WTC11 (cell line): ENCODE measurements at regions not wholly inside any gene's neighbourhood (a gene's known extent, or its start where the extent isn't known, plus 50 kb on each side); places are given as distances from the start of the nearest gene placed in this dataset.

ENCODE experiments used
- ATF1 ChIP-seq: sonication (generic); formaldehyde crosslinking; IDR thresholded peaks from 2 replicates; pipeline ENCODE4 v1.8.1; 2023; ENCODE audit warnings: mild to moderate bottlenecking, moderate library complexity, missing genetic modification reagents
- ATF3 ChIP-seq: sonication (generic); formaldehyde crosslinking; conservative IDR thresholded peaks from 2 replicates; pipeline ENCODE4 v1.8.1; 2022; ENCODE audit warnings: mild to moderate bottlenecking, missing genetic modification reagents
- CTCF ChIP-seq: fragments of 200-600 bp; IDR thresholded peaks from 2 replicates; pipeline ENCODE4 v1.8.0; 2022; ENCODE audit warnings: antibody characterized with exemption
- E2F1 ChIP-seq: sonication (generic); formaldehyde crosslinking; IDR thresholded peaks from 2 replicates; pipeline ENCODE4 v1.8.0; 2022; ENCODE audit warnings: mild to moderate bottlenecking, missing genetic modification reagents
- ELF4 ChIP-seq: sonication (generic); formaldehyde crosslinking; IDR thresholded peaks from 2 replicates; pipeline ENCODE4 v1.8.1; 2022; ENCODE audit warnings: low read depth, mild to moderate bottlenecking, moderate library complexity, missing genetic modification reagents
- ESRRA ChIP-seq: sonication (generic); formaldehyde crosslinking; IDR thresholded peaks from 2 replicates; pipeline ENCODE4 v1.8.1; 2022; ENCODE audit warnings: mild to moderate bottlenecking, missing genetic modification reagents, borderline replicate concordance
- ETV6 ChIP-seq: sonication (generic); formaldehyde crosslinking; IDR thresholded peaks from 2 replicates; pipeline ENCODE4 v1.8.1; 2022; ENCODE audit warnings: mild to moderate bottlenecking, missing genetic modification reagents
- IRF2 ChIP-seq: sonication (generic); formaldehyde crosslinking; IDR thresholded peaks from 2 replicates; pipeline ENCODE4 v1.8.0; 2022; ENCODE audit warnings: low read depth, missing genetic modification reagents, borderline replicate concordance
- JAZF1 ChIP-seq: fragments of 250-450 bp; sonication (Bioruptor Pico); IDR thresholded peaks from 2 replicates; pipeline ENCODE4 v1.9.0; 2021; ENCODE audit warnings: moderate library complexity, mild to moderate bottlenecking, inconsistent platforms
- MAX ChIP-seq: sonication (generic); formaldehyde crosslinking; IDR thresholded peaks from 2 replicates; pipeline ENCODE4 v1.8.0; 2022; ENCODE audit warnings: mild to moderate bottlenecking, missing genetic modification reagents
- SP1 ChIP-seq: sonication (generic); formaldehyde crosslinking; conservative IDR thresholded peaks from 2 replicates; pipeline ENCODE4 v1.8.1; 2022; ENCODE audit warnings: missing genetic modification reagents
- STAT6 ChIP-seq: sonication (generic); formaldehyde crosslinking; conservative IDR thresholded peaks from 2 replicates; pipeline ENCODE4 v1.8.1; 2023; ENCODE audit warnings: mild to moderate bottlenecking, low read depth, missing genetic modification reagents, moderate library complexity
- TEAD4 ChIP-seq: sonication (generic); formaldehyde crosslinking; IDR thresholded peaks from 2 replicates; pipeline ENCODE4 v1.8.0; 2022; ENCODE audit warnings: mild to moderate bottlenecking, missing genetic modification reagents
- ZNF138 ChIP-seq: sonication (generic); formaldehyde crosslinking; conservative IDR thresholded peaks from 2 replicates; pipeline ENCODE4 v1.8.1; 2022; ENCODE audit warnings: mild to moderate bottlenecking, moderate library complexity, missing genetic modification reagents

GRCh38 chr5:89930591-89931392 is 478.8 kb downstream of the CETN3 start:
- TF ChIP-seq CTCF, result no peak
- no peak for TF ChIP-seq TEAD4 (CRISPR knock-in tag)
- no peak for TF ChIP-seq IRF2 (CRISPR knock-in tag)
- TF ChIP-seq ELF4 (CRISPR knock-in tag), result no peak
- TF ChIP-seq ZNF138 (CRISPR knock-in tag), result no peak
- TF ChIP-seq ESRRA, result no peak
- no peak for TF ChIP-seq STAT6 (CRISPR knock-in tag)
- no peak for TF ChIP-seq ATF3 (CRISPR knock-in tag)
- TF ChIP-seq ETV6, result no peak
- no peak for TF ChIP-seq ATF1
- no peak for TF ChIP-seq JAZF1 (CRISPR knock-in tag)
- no peak for TF ChIP-seq SP1 (CRISPR knock-in tag)
- no peak for TF ChIP-seq E2F1 (CRISPR knock-in tag)
- no peak for TF ChIP-seq MAX (CRISPR knock-in tag)
